Heart left ventricle (tissue), 13 donors: ENCODE measurements at regions not wholly inside any gene's neighbourhood (a gene's known extent, or its start where the extent isn't known, plus 50 kb on each side); places are given as distances from the start of the nearest gene placed in this dataset.

Source experiments
- POLR2A ChIP-seq, 2 donors: fragments of 450-650 bp; IDR thresholded peaks; one replicate each; pipeline ENCODE4 v1.6.1; 2017; ENCODE audit warnings: antibody characterized with exemption in 2 of 2, mild to moderate bottlenecking in 2 of 2, moderate library complexity in 2 of 2
- TF ChIP-seq, protein P1 (sequence below), 12 donors: fragments of 200-600 bp; sonication (generic) in 4 of 12; IDR thresholded peaks; one replicate each; pipeline versions ENCODE4 v1.5.0 to v1.8.0; 2018 to 2022; ENCODE audit warnings: antibody characterized with exemption in 12 of 12, mild to moderate bottlenecking in 5 of 12
- donor health status: ischemic (EF 13 %, LVEDD 7.1; RV severe dilation, severe dysfunction).
- donor health status: DM: no; HTN: yes; CAD: no.
- donor health status: DM: no; HTN: no; CAD: no.
- donor health status: ischemic (EF 25% LVEDD 6.9; RV normal size, moderate dysfunction).
- donor health status: ischemic (EF 25% LVEDD 5.7; RV mildly dilated, moderate dysfunction).
- donor health status: ischemic (EF 35%, LVEDD 5.7; RV mildly dilated, moderate dysfunction).
- donor health status: nonischemic (EF 11% LVEDD 7.7; RV severe dilation, severe dysfunction).
- donor health status: DM: yes; HTN: yes; CAD: no.
- donor health status: PGD.
- donor health status: ischemic (EF 29% LVEDD 5.4; RV normal size, mild dysfunction).
- donor health status: nonischemic (EF 23%, LVEDD 6.1; RV moderate dilation, normal function).

GRCh38 chr3:166114448-166114847 lies 277.2 kb upstream of the BCHE start:
- TF ChIP-seq, protein P1, sequence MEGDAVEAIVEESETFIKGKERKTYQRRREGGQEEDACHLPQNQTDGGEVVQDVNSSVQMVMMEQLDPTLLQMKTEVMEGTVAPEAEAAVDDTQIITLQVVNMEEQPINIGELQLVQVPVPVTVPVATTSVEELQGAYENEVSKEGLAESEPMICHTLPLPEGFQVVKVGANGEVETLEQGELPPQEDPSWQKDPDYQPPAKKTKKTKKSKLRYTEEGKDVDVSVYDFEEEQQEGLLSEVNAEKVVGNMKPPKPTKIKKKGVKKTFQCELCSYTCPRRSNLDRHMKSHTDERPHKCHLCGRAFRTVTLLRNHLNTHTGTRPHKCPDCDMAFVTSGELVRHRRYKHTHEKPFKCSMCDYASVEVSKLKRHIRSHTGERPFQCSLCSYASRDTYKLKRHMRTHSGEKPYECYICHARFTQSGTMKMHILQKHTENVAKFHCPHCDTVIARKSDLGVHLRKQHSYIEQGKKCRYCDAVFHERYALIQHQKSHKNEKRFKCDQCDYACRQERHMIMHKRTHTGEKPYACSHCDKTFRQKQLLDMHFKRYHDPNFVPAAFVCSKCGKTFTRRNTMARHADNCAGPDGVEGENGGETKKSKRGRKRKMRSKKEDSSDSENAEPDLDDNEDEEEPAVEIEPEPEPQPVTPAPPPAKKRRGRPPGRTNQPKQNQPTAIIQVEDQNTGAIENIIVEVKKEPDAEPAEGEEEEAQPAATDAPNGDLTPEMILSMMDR (IDR thresholded peaks at IDR 0.05): no peak
- TF ChIP-seq POLR2A (IDR thresholded peaks at IDR 0.05): no peak
